ENCODE measurements at regions not wholly inside any gene's neighbourhood (a gene's known extent, or its start where the extent isn't known, plus 50 kb on each side); places are given as distances from the start of the nearest gene placed in this dataset.

- DNase-seq: no peak
These were observed 684.6 kb downstream of the PLCL1 start for GRCh38 chr2:198488964-198489363.

- DNase-seq: no peak
These were observed 678.7 kb downstream of the PLCL1 start for GRCh38 chr2:198483051-198483450.

GRCh38 chr2:198479065-198479464 lies 674.7 kb downstream of the PLCL1 start:
- no peak for DNase-seq

GRCh38 chr2:198478361-198478760 lies 674.0 kb downstream of the PLCL1 start:
- DNase-seq: no peak

GRCh38 chr2:198476007-198476406 lies 671.6 kb downstream of the PLCL1 start:
- DNase-seq: no peak

- DNase-seq: no peak
These were observed 666.9 kb downstream of the PLCL1 start for GRCh38 chr2:198471291-198471690.

GRCh38 chr2:198468136-198468535 lies 663.7 kb downstream of the PLCL1 start:
- DNase-seq: no peak

- DNase-seq: no peak
These were observed 661.6 kb downstream of the PLCL1 start for GRCh38 chr2:198465970-198466369.

- DNase-seq: no peak
These were observed 652.0 kb downstream of the PLCL1 start for GRCh38 chr2:198456418-198456817.

- DNase-seq: no peak
These were observed 649.5 kb downstream of the PLCL1 start for GRCh38 chr2:198453866-198454265.

- no peak for DNase-seq
These were observed 647.9 kb downstream of the PLCL1 start for GRCh38 chr2:198452327-198452726.

GRCh38 chr2:198448789-198449188 lies 644.4 kb downstream of the PLCL1 start:
- no peak for DNase-seq

GRCh38 chr2:198444800-198445287 lies 640.5 kb downstream of the PLCL1 start:
- no peak for DNase-seq

- no peak for DNase-seq
These were observed 637.5 kb downstream of the PLCL1 start for GRCh38 chr2:198441901-198442300.

GRCh38 chr2:198441246-198441645 lies 636.9 kb downstream of the PLCL1 start:
- DNase-seq: no peak

- no peak for DNase-seq
These were observed 636.4 kb downstream of the PLCL1 start for GRCh38 chr2:198440833-198441232.

GRCh38 chr2:198438331-198438730 lies 633.9 kb downstream of the PLCL1 start:
- DNase-seq: no peak

- no peak for DNase-seq
These were observed 619.7 kb downstream of the PLCL1 start for GRCh38 chr2:198424112-198424511.

GRCh38 chr2:198417836-198418235 lies 613.4 kb downstream of the PLCL1 start:
- peak; percentile 35 for DNase-seq

- DNase-seq: no peak
These were observed 610.6 kb downstream of the PLCL1 start for GRCh38 chr2:198414976-198415375.

- no peak for DNase-seq
These were observed 607.5 kb downstream of the PLCL1 start for GRCh38 chr2:198411936-198412335.

- DNase-seq: no peak
These were observed 603.8 kb downstream of the PLCL1 start for GRCh38 chr2:198408171-198408570.

GRCh38 chr2:198405311-198405710 lies 600.9 kb downstream of the PLCL1 start:
- no peak for DNase-seq

- no peak for DNase-seq
These were observed 597.3 kb downstream of the PLCL1 start for GRCh38 chr2:198401644-198402043.

GRCh38 chr2:198400999-198401398 lies 596.6 kb downstream of the PLCL1 start:
- DNase-seq: no peak

GRCh38 chr2:198394208-198394607 lies 589.8 kb downstream of the PLCL1 start:
- no peak for DNase-seq

Data from left hindlimb (tissue), 1 donor.